KOPT-K1 (cell line): ENCODE measurements at regions not wholly inside any gene's neighbourhood (a gene's known extent, or its start where the extent isn't known, plus 50 kb on each side); places are given as distances from the start of the nearest gene placed in this dataset.

ENCODE experiments used
- H3K27ac ChIP-seq: fragments of 200-600 bp; sonication (generic); 2 replicates; pipeline ENCODE4 v1.5.1; 2016; ENCODE audit warnings: antibody characterized with exemption, mild to moderate bottlenecking, low read depth, low read length; ENCODE audit not compliant: poor library complexity, severe bottlenecking
- H3K36me3 ChIP-seq: fragments of 200-600 bp; sonication (generic); 2 replicates; pipeline ENCODE4 v1.5.1; 2017; ENCODE audit warnings: antibody characterized with exemption, mild to moderate bottlenecking, low read length, moderate library complexity; ENCODE audit not compliant: insufficient read depth
- H3K9me3 ChIP-seq: fragments of 200-600 bp; sonication (generic); 2 replicates; pipeline ENCODE4 v1.5.1; 2017; ENCODE audit warnings: antibody characterized with exemption, low read length, mild to moderate bottlenecking; ENCODE audit not compliant: insufficient read depth, poor library complexity, severe bottlenecking

DNA sequence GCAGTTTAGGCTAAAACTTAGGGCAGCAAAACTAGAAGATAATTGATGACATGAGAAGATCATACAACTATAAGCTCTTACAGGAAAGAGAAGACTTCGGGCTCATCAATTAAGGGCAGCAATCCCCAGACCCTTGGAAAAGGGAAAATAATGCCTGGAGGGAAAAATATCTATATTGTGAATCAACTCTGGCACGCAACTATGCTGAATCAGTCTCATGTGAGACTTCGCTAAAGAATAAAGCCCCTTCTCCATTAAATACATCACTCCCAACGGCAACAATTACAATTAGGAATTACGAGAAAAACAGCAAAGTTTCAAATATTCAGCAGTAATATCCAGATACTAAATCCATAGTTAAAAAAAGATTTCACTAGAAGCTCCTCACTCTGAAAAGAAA, 2016.8 kb upstream of the IGFBP7 start:
- no peaks in the 10 kb centered on the region for H3K9me3 ChIP-seq
- no peak overlapping the region for H3K27ac ChIP-seq
- H3K36me3 ChIP-seq = no peaks in the 10 kb centered on the region

GRCh38 chr4:59127743-59128142, 2017.6 kb upstream of the IGFBP7 start:
- Histone ChIP-seq H3K36me3 (no peaks in the 10 kb centered on the region), H3K9me3 (no peaks in the 10 kb centered on the region), H3K27ac (no peak overlapping the region)

- Histone ChIP-seq H3K9me3 (no peaks in the 10 kb centered on the region), H3K36me3 (no peaks in the 10 kb centered on the region), H3K27ac (no peak overlapping the region)
These were observed 2025.2 kb upstream of the IGFBP7 start for GRCh38 chr4:59135248-59135985.

GRCh38 chr4:59161249-59161648, 2038.9 kb upstream of the ADGRL3 start:
- H3K9me3 ChIP-seq = no peaks in the 10 kb centered on the region
- no peak overlapping the region for H3K27ac ChIP-seq
- H3K36me3 ChIP-seq = no peaks in the 10 kb centered on the region

DNA sequence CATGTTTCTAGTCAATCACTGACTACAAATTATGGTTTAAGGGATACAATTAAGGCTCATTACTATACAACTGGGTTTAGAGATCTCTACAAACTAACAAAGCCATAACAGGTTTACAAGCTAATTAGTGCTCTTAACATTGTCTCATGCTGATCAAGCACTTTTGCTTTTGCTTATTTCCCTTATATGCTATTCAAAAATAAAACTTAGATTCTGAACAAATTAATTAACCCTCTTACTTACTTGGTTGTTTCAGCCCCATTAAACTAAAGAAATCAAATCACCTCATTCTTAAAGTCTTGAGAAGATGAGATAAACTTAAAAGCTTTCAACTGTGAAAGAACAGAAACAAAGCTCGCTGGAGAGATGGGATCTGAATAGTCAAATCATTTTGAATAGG, 2024.5 kb upstream of the ADGRL3 start:
- Histone ChIP-seq H3K9me3 (no peaks in the 10 kb centered on the region), H3K27ac (no peak overlapping the region), H3K36me3 (no peaks in the 10 kb centered on the region)

- no peak overlapping the region for H3K27ac ChIP-seq
- no peaks in the 10 kb centered on the region for H3K9me3 ChIP-seq
- no peaks in the 10 kb centered on the region for H3K36me3 ChIP-seq
These were observed 2020.8 kb upstream of the ADGRL3 start for GRCh38 chr4:59179372-59179771.

GRCh38 chr4:59180161-59180560, 2020.0 kb upstream of the ADGRL3 start:
- Histone ChIP-seq H3K9me3 (no peaks in the 10 kb centered on the region), H3K36me3 (no peaks in the 10 kb centered on the region), H3K27ac (no peak overlapping the region)

- H3K36me3 ChIP-seq = no peaks in the 10 kb centered on the region
- no peak overlapping the region for H3K27ac ChIP-seq
- H3K9me3 ChIP-seq = no peaks in the 10 kb centered on the region
These were observed 2019.2 kb upstream of the ADGRL3 start for GRCh38 chr4:59180969-59181368.

DNA sequence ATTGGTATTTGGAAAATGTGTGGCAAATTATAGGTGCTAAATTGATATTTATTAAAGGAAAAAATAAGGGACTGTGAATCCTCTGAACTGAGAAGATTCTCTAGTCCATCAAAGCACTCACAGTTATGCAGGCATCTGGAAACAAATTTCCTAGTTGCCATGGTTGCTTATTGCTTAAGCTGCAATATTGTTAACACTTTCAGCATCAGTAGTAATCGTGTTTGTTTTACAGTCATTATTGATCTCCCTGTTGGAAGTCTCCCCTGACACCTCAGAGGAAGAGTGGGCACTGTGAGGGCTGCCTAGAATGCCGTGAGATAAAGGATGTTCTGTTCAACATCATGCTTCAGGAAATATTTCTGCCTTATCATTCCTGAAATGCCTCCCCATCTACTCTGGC, 2004.3 kb upstream of the ADGRL3 start:
- Histone ChIP-seq H3K36me3 (no peaks in the 10 kb centered on the region), H3K27ac (no peak overlapping the region), H3K9me3 (no peaks in the 10 kb centered on the region)

- H3K36me3 ChIP-seq = no peaks in the 10 kb centered on the region
- no peak overlapping the region for H3K27ac ChIP-seq
- no peaks in the 10 kb centered on the region for H3K9me3 ChIP-seq
These were observed 1999.1 kb upstream of the ADGRL3 start for GRCh38 chr4:59200992-59201391.

DNA sequence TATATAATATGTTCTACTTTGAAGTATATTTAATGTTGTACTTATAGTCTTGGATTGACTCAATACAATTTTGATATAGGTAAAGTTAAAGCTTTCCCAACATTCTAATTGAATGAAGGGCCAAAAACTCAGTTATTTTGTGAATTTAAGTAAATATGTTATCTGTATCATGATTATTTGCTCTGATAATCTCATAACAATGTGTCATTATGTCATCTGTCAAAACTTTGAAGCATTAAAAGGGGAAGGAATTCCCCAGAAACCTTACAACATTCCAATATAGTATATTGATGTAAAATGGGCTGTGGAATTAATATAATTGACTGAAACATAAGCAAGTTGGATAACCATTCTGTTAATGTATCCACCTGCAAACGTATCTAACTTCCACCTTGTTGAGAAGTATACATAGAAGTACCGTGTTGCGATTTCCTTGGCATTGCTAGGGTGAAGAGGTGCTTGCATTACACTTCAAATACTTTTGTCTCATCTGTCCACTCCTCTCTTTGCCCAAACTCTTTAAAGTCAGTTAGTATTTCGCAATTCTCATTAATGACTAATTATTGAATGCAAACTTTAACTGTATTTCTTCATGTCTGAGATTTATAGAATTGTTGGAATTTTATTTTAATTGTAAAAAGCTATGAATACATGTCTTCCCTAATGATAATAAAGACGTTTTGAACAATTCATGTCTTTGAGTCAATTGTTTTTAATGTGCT, 1982.1 kb upstream of the ADGRL3 start:
- Histone ChIP-seq H3K36me3 (no peaks in the 10 kb centered on the region), H3K9me3 (no peaks in the 10 kb centered on the region), H3K27ac (no peak overlapping the region)

DNA sequence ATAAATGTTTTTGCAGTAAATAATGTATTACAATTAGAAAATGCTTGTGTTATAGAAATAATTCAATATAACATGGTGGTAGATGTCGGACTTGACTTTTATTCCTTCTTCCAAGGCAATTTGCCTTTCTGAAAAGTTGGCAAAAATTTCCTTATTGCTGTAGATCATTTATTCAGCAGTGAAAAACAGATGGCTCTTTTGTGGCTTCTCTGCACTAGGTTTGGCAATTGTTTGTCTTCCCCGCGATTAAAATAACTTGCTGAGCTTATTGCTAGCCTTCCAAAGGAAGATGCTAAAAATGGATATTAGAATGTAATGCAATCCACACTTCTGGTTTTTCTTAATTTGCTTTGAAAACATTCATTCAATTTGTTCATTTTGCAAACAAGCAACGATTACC, 1977.9 kb upstream of the ADGRL3 start:
- Histone ChIP-seq H3K27ac (no peak overlapping the region), H3K9me3 (no peaks in the 10 kb centered on the region), H3K36me3 (no peaks in the 10 kb centered on the region)

GRCh38 chr4:59223292-59223941, 1976.7 kb upstream of the ADGRL3 start:
- Histone ChIP-seq H3K9me3 (no peaks in the 10 kb centered on the region), H3K36me3 (no peaks in the 10 kb centered on the region), H3K27ac (no peak overlapping the region)

- no peak overlapping the region for H3K27ac ChIP-seq
These were observed 1961.9 kb upstream of the ADGRL3 start for GRCh38 chr4:59238212-59238611.

GRCh38 chr4:59240011-59240410, 1960.1 kb upstream of the ADGRL3 start:
- Histone ChIP-seq H3K36me3 (no peaks in the 10 kb centered on the region), H3K27ac (no peak overlapping the region), H3K9me3 (no peaks in the 10 kb centered on the region)

More at GRCh38 chr4:59238212-59238611, 1961.9 kb upstream of the ADGRL3 start:
- Histone ChIP-seq H3K9me3 (no peaks in the 10 kb centered on the region), H3K36me3 (no peaks in the 10 kb centered on the region)
